ENCODE measurements at regions not wholly inside any gene's neighbourhood (a gene's known extent, or its start where the extent isn't known, plus 50 kb on each side); places are given as distances from the start of the nearest gene placed in this dataset.

DNA sequence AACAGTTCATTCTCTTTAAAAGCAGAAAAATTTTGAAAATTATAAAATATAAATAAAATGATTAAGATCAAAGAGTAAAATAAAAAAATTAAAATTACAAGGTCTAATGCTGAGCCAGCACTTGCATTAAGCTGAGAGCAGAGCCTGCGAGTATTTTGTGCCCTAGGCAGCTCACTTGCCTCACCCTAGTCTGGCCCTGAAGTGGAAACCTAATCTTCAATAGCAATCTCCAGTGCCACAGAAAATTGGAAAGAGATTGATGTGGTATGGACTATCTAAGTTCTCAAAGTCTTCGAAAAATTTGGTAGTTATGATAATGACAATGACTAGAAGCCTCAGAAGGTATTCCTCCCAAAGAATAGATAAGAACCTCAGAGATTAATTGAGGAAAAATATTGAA, 459.4 kb upstream of the CBLB start:
- no peak overlapping the region for H3K27ac ChIP-seq
- no peaks in the 10 kb centered on the region for H3K36me3 ChIP-seq
- FAIRE-seq (no peak), DNase-seq (no peak), ATAC-seq (no peak)
- intact Hi-C loops (cut with DNase I): no loop called here
- H3K27me3 ChIP-seq: no peaks in the 10 kb centered on the region
- H3K9me3 ChIP-seq: no peaks in the 10 kb centered on the region
- no peak overlapping the region for H3K4me3 ChIP-seq
- TF ChIP-seq, protein P1, sequence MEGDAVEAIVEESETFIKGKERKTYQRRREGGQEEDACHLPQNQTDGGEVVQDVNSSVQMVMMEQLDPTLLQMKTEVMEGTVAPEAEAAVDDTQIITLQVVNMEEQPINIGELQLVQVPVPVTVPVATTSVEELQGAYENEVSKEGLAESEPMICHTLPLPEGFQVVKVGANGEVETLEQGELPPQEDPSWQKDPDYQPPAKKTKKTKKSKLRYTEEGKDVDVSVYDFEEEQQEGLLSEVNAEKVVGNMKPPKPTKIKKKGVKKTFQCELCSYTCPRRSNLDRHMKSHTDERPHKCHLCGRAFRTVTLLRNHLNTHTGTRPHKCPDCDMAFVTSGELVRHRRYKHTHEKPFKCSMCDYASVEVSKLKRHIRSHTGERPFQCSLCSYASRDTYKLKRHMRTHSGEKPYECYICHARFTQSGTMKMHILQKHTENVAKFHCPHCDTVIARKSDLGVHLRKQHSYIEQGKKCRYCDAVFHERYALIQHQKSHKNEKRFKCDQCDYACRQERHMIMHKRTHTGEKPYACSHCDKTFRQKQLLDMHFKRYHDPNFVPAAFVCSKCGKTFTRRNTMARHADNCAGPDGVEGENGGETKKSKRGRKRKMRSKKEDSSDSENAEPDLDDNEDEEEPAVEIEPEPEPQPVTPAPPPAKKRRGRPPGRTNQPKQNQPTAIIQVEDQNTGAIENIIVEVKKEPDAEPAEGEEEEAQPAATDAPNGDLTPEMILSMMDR (IDR thresholded peaks at IDR 0.05): no peak
- WGBS, 2 donors: 66 to 69% methylated on average over 2 of the region's 2 CpGs
- no peaks in the 10 kb centered on the region for H3K4me1 ChIP-seq

DNA sequence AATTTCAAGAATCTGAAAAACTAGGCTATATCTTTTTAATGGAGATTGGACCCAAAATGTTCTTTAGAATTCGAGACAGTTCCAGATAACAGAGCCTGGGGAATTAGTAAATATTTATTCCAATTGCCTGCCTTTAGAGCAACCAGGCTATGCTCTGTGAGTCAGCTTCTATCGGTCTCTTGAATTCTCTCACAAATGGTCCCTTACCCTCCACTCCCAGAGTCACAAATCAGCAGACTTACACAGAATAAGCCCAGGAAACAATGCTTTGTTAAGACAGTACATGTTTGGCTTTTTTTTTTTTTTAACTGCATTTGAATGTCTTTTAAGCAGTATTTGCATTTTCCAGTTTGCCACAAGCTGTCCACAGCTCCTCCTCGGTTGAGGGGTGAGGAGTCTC, 460.7 kb upstream of the CBLB start:
- H3K27me3 ChIP-seq: no peaks in the 10 kb centered on the region
- DNase-seq (no peak), FAIRE-seq (no peak), ATAC-seq (no peak)
- H3K9me3 ChIP-seq: no peaks in the 10 kb centered on the region
- no peaks in the 10 kb centered on the region for H3K36me3 ChIP-seq
- TF ChIP-seq, protein P1 (IDR thresholded peaks at IDR 0.05): no peak
- 30 to 39% methylated on average over 3 of the region's 3 CpGs for WGBS, 2 donors
- no peak overlapping the region for H3K4me3 ChIP-seq
- intact Hi-C loops (cut with DNase I): no loop called here
- no peak overlapping the region for H3K27ac ChIP-seq
- no peaks in the 10 kb centered on the region for H3K4me1 ChIP-seq

DNA sequence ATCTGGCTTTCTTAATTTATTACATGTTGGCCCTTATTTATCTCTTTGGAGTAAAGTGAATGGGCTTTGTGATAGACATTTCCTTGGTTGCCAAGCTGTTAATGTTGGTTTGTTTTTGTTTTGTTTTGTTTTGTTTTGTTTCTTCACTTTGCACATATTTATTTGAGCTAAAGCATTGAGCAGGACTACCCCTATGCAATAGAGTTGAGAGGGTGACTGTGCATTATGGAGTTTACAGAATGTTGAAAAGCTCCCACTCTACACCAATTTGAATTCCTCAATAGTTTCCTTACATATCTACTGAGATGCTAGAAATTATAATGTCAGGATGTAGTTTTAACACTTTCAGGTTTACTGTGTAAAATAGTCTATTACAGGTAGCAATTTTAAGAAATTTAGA, 462.8 kb upstream of the CBLB start:
- FAIRE-seq: no peak

DNA sequence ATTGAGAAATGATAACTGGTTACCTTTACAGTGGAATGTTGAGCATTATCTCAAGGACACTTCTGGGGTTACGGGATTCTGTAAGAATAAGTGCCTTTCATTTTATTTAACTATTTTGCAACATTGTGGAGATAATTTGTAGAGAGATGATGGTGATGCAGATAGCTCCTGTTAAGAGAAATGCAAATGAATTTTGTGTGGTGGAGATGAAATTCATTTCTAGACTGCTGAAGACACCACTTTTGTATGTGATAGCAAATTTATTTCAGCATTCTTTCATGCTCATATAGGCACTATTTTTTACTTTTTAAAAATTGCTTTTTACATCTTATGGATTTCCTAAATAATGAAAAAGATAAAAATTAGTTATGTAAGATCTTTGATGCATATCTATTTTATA, 463.3 kb upstream of the CBLB start:
- no peaks in the 10 kb centered on the region for H3K27me3 ChIP-seq
- FAIRE-seq (no peak), DNase-seq (no peak), ATAC-seq (no peak)
- H3K4me3 ChIP-seq: no peak overlapping the region
- TF ChIP-seq, protein P1 (IDR thresholded peaks at IDR 0.05): no peak
- H3K36me3 ChIP-seq: no peaks in the 10 kb centered on the region
- H3K4me1 ChIP-seq: no peaks in the 10 kb centered on the region
- intact Hi-C loops (cut with DNase I): no loop called here
- H3K9me3 ChIP-seq: no peaks in the 10 kb centered on the region
- no peak overlapping the region for H3K27ac ChIP-seq
- WGBS, 2 donors: 50 to 64% methylated on average over 1 of the region's 1 CpG

More for the DNA sequence above, 462.8 kb upstream of the CBLB start:
- H3K27ac ChIP-seq: no peak overlapping the region
- ATAC-seq (no peak), DNase-seq (no peak)
- H3K4me3 ChIP-seq: no peak overlapping the region
- TF ChIP-seq, protein P1 (IDR thresholded peaks at IDR 0.05): no peak
- H3K27me3 ChIP-seq: no peaks in the 10 kb centered on the region
- no peaks in the 10 kb centered on the region for H3K4me1 ChIP-seq
- intact Hi-C loops (cut with DNase I): no loop called here
- H3K36me3 ChIP-seq: no peaks in the 10 kb centered on the region
- H3K9me3 ChIP-seq: no peaks in the 10 kb centered on the region

DNA sequence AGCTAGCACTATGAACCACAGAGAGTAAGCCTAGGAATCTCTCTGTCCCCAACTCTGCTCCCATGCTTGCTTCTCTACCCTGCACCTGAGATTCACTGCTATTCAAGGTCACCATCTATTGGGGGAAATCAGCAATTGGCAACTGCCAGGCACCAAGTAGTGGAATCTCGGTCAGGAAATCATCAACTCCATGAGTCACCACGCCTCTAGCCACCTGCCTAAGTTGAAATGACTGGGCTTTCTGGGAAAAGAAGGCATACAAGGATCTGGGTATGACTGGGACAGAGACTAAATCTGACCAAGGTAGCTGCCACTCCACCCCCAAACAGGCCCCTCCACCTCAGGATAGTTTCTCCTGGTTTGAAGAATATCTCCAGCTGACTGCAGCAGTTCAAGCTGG, 464.1 kb upstream of the CBLB start:
- TF ChIP-seq, protein P1 (IDR thresholded peaks at IDR 0.05): no peak
- intact Hi-C loops (cut with DNase I): no loop called here
- WGBS, 2 donors: 59 to 72% methylated on average over 2 of the region's 2 CpGs
- H3K27me3 ChIP-seq: no peaks in the 10 kb centered on the region
- no peak overlapping the region for H3K4me3 ChIP-seq
- no peaks in the 10 kb centered on the region for H3K9me3 ChIP-seq
- H3K4me1 ChIP-seq: no peaks in the 10 kb centered on the region
- FAIRE-seq (no peak), ATAC-seq (peak in 1 of 4 donors; percentile 37), DNase-seq (no peak)
- H3K36me3 ChIP-seq: no peaks in the 10 kb centered on the region
- no peak overlapping the region for H3K27ac ChIP-seq

Measured in pancreas (tissue), 10 donors.